Stimulated activated CD8-positive, alpha-beta memory T cell treated with anti-CD3 and anti-CD28 coated beads, Interleukin-7, amount 100 ng/mL, for 1 hour (primary cell): ENCODE measurements at regions not wholly inside any gene's neighbourhood (a gene's known extent, or its start where the extent isn't known, plus 50 kb on each side); places are given as distances from the start of the nearest gene placed in this dataset.
"Not testable (repeated sequence)": the region's sequence is repeated elsewhere in the genome, so short reads cannot be mapped to it uniquely, and the experiment has no call there.

Source experiments
- DNase-seq, 2 donors: peaks; one replicate each; pipeline ENCODE4 v3.0.0-alpha.2; 2020; ENCODE audit warnings: low read depth in 2 of 2

- DNase-seq = no peak
Observed at GRCh38 chr2:44084850-44085249, 83.8 kb upstream of the PPM1B start.

GRCh38 chr2:44086629-44087028, 82.0 kb upstream of the PPM1B start:
- DNase-seq = no peak

GRCh38 chr2:44087036-44087713, 81.5 kb upstream of the PPM1B start:
- peak; percentile 70 to 72 for DNase-seq

- no peak for DNase-seq
Observed at GRCh38 chr2:44087714-44088092, 81.0 kb upstream of the PPM1B start.

GRCh38 chr2:44092519-44092918, 76.2 kb upstream of the PPM1B start:
- DNase-seq = not testable (repeated sequence)

GRCh38 chr2:44093970-44094369, 74.7 kb upstream of the PPM1B start:
- no peak for DNase-seq

- no peak for DNase-seq
Observed at GRCh38 chr2:44097322-44097907, 71.3 kb upstream of the PPM1B start.

GRCh38 chr2:44098050-44098449, 70.6 kb upstream of the PPM1B start:
- DNase-seq = no peak

- DNase-seq = no peak
Observed at GRCh38 chr2:44098891-44099290, 69.8 kb upstream of the PPM1B start.

GRCh38 chr2:44100351-44100750, 68.3 kb upstream of the PPM1B start:
- no peak for DNase-seq

- no peak for DNase-seq
Observed at GRCh38 chr2:44101246-44101645, 67.4 kb upstream of the PPM1B start.

- no peak for DNase-seq
Observed at GRCh38 chr2:44102790-44103562, 65.7 kb upstream of the PPM1B start.

GRCh38 chr2:44103639-44104038, 65.0 kb upstream of the PPM1B start:
- DNase-seq = no peak

- DNase-seq = no peak
Observed at GRCh38 chr2:44104855-44105271, 63.8 kb upstream of the PPM1B start.

- not testable (repeated sequence) for DNase-seq
Observed at GRCh38 chr2:44106509-44106908, 62.2 kb upstream of the PPM1B start.

- DNase-seq = no peak
Observed at GRCh38 chr2:44107086-44107740, 61.5 kb upstream of the PPM1B start.

GRCh38 chr2:44107974-44108373, 60.7 kb upstream of the PPM1B start:
- no peak for DNase-seq

GRCh38 chr2:44109166-44109565, 59.5 kb upstream of the PPM1B start:
- DNase-seq = no peak

GRCh38 chr2:44110444-44110843, 58.2 kb upstream of the PPM1B start:
- no peak for DNase-seq

GRCh38 chr2:44112096-44112495, 56.6 kb upstream of the PPM1B start:
- no peak for DNase-seq

GRCh38 chr2:44116319-44116718, 52.4 kb upstream of the PPM1B start:
- no peak for DNase-seq

- DNase-seq = no peak
Observed at GRCh38 chr2:44118257-44118656, 50.4 kb upstream of the PPM1B start.
